ENCODE measurements at regions not wholly inside any gene's neighbourhood (a gene's known extent, or its start where the extent isn't known, plus 50 kb on each side); places are given as distances from the start of the nearest gene placed in this dataset.

DNA sequence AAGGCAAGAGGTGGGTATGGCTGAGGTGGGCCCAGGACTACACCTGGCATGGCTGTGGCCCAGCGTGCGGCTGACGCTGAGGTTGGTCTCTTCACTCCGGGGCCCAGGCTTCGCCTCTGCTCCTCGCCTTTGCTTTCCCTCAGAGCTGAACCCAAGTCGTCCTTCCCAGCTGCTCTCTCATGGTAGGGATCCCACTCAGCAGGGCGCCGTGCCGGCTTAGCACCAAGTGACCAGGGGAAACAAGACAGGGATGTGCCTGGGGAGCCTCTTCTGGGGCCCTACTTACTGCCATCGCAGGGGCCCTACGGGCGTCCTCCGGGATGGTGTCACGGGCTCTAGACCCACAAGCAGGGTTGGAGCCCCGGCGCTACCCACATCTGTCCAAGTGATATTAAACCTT is 138.1 kb upstream of the ALKAL2 start:
- TF ChIP-seq, protein P1, sequence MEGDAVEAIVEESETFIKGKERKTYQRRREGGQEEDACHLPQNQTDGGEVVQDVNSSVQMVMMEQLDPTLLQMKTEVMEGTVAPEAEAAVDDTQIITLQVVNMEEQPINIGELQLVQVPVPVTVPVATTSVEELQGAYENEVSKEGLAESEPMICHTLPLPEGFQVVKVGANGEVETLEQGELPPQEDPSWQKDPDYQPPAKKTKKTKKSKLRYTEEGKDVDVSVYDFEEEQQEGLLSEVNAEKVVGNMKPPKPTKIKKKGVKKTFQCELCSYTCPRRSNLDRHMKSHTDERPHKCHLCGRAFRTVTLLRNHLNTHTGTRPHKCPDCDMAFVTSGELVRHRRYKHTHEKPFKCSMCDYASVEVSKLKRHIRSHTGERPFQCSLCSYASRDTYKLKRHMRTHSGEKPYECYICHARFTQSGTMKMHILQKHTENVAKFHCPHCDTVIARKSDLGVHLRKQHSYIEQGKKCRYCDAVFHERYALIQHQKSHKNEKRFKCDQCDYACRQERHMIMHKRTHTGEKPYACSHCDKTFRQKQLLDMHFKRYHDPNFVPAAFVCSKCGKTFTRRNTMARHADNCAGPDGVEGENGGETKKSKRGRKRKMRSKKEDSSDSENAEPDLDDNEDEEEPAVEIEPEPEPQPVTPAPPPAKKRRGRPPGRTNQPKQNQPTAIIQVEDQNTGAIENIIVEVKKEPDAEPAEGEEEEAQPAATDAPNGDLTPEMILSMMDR (IDR thresholded peaks at IDR 0.05) = no peak
- no peak for TF ChIP-seq POLR2A (IDR thresholded peaks at IDR 0.05)
